Activated CD4-positive, alpha-beta T cell treated with anti-CD3 and anti-CD28 coated beads, Interleukin-2, amount 10 ng/mL, durations not matched to agents 7 days and 5 days (primary cell): ENCODE measurements at regions not wholly inside any gene's neighbourhood (a gene's known extent, or its start where the extent isn't known, plus 50 kb on each side); places are given as distances from the start of the nearest gene placed in this dataset.
"Not testable (repeated sequence)": the region's sequence is repeated elsewhere in the genome, so short reads cannot be mapped to it uniquely, and the experiment has no call there.

Experiments
- CTCF ChIA-PET: fragments of 350-600 bp; sonication (Branson Sonifier 250); formaldehyde crosslinking; loops from one replicate; lab custom pipeline; 2021; ENCODE audit warnings: antibody characterized with exemption; lab: Charles Lee
- POLR2A ChIA-PET: fragments of 350-600 bp; sonication (Branson Sonifier 250); formaldehyde crosslinking; loops from one replicate; lab custom pipeline; 2021; ENCODE audit warnings: antibody characterized with exemption; lab: Charles Lee
- DNase-seq: peaks from one replicate; pipeline ENCODE4 v3.0.0-alpha.2; 2020
- H3K27ac Mint-ChIP-seq: one replicate; pipeline ENCODE4 v1.8.0; 2021; ENCODE audit warnings: mild to moderate bottlenecking, moderate library complexity, mixed read lengths
- H3K27me3 Mint-ChIP-seq: one replicate; pipeline ENCODE4 v1.8.0; 2021; ENCODE audit warnings: mixed read lengths
- H3K36me3 Mint-ChIP-seq: one replicate; pipeline ENCODE4 v1.8.0; 2021; ENCODE audit warnings: low read depth, mixed read lengths
- H3K4me1 Mint-ChIP-seq: one replicate; pipeline ENCODE4 v1.8.0; 2021; ENCODE audit warnings: mixed read lengths
- H3K4me3 Mint-ChIP-seq: one replicate; pipeline ENCODE4 v1.8.0; 2021; ENCODE audit warnings: mild to moderate bottlenecking, moderate library complexity, mixed read lengths
- H3K9me3 Mint-ChIP-seq: one replicate; pipeline ENCODE4 v1.8.0; 2021; ENCODE audit warnings: mixed read lengths

DNA sequence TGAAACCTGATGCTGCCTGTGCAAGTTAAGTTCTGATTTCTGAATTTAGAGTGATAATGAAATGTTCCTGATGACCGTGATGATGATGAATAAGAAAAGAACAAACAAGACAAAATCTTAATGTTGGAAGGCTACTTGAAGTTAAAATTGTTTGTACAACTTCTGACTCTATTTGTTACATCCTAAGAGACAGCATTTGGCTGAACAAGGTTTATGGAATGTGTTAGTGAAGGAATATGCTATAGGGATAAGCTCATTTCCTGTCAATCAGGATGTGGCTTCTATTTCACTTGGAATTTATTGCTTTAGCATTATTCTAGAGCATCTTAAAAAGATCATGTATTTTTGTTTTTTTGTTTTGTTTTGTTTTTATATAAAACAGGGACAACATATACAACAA is 267.5 kb downstream of the FAT4 start:
- Mint-ChIP-seq H3K36me3 (no peaks in the 10 kb centered on the region), H3K4me1 (no peaks in the 10 kb centered on the region), H3K27me3 (no peaks in the 10 kb centered on the region), H3K9me3 (no peaks in the 10 kb centered on the region), H3K27ac (no peak overlapping the region), H3K4me3 (no peak overlapping the region)
- DNase-seq: no peak
- POLR2A ChIA-PET: no interaction called here
- CTCF ChIA-PET: no interaction called here

DNA sequence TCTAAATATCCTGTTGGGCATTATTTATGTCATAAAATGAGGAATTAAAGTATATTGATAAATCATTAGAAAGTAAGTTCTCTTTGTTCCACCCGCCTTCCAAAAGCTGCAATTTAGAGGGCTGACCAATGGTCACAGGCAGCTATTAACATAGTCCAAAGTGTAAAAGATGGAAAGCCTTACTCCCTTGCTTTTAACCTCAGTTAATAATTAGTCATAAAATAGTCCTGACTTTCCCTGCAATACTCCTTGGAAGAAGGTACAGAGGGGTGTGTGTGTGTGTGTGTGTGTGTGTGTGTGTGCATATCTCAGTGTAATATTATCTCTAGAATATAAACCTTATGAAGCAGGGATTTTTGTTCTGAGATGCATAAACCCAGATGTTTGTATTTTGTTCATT is 275.4 kb downstream of the FAT4 start:
- ChIA-PET CTCF (no interaction called here), POLR2A (no interaction called here)
- Mint-ChIP-seq H3K27ac (no peak overlapping the region), H3K27me3 (no peaks in the 10 kb centered on the region), H3K4me3 (no peak overlapping the region), H3K4me1 (no peaks in the 10 kb centered on the region), H3K36me3 (no peaks in the 10 kb centered on the region), H3K9me3 (no peaks in the 10 kb centered on the region)
- DNase-seq: no peak

DNA sequence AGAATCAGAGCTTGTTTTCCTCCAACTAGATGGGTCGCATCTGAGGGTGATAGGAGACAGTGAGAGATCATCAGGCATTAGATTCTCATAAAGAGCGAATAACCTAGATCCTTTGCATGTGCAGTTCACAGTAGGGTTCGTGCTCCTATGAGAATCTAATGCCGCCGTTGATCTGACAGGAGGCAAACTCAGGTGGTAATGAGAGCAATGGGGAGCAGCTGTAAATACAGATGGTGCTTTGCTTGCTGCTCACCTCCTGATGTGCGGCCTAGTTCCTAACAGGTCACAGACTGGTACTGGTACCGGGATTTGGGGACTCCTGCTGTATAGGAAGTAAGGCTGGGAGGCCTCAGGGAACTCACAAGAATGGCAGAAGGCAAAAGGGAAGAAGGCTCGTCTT is 276.5 kb downstream of the FAT4 start:
- H3K36me3 Mint-ChIP-seq: no peaks in the 10 kb centered on the region
- POLR2A ChIA-PET: no interaction called here
- no peak overlapping the region for H3K27ac Mint-ChIP-seq
- H3K4me1 Mint-ChIP-seq: no peaks in the 10 kb centered on the region
- CTCF ChIA-PET: no interaction called here
- DNase-seq: no peak
- H3K9me3 Mint-ChIP-seq: no peaks in the 10 kb centered on the region
- no peaks in the 10 kb centered on the region for H3K27me3 Mint-ChIP-seq
- H3K4me3 Mint-ChIP-seq: no peak overlapping the region

DNA sequence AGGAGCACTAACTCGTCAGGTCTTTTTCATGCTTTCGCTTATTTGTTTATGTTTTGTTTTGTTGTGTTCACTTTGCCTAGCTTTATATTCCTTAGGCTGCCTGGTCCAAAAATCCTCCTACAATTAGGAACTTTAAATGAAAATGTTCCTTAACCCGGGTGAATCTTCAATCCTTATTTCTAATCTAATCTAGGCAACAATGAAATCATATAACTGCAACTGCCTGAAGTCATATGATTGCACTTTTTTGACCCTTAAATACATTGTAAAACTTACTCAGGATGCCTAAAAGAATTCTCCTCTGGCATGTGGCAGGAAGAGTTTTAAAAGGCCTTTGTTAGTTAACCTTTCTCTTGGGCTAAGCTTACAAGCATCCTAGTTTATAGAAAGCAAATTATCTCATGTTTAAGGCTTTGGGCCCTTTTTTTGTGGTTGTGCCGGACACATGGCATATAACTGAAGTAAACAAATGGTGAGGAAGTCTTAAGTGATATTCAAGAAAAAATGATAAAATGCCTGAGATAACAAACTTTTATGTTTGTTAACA is 279.4 kb downstream of the FAT4 start:
- ChIA-PET CTCF (no interaction called here), POLR2A (no interaction called here)
- Mint-ChIP-seq H3K36me3 (no peaks in the 10 kb centered on the region), H3K4me3 (no peak overlapping the region), H3K4me1 (no peaks in the 10 kb centered on the region), H3K9me3 (no peaks in the 10 kb centered on the region), H3K27me3 (no peaks in the 10 kb centered on the region), H3K27ac (no peak overlapping the region)
- DNase-seq: no peak

DNA sequence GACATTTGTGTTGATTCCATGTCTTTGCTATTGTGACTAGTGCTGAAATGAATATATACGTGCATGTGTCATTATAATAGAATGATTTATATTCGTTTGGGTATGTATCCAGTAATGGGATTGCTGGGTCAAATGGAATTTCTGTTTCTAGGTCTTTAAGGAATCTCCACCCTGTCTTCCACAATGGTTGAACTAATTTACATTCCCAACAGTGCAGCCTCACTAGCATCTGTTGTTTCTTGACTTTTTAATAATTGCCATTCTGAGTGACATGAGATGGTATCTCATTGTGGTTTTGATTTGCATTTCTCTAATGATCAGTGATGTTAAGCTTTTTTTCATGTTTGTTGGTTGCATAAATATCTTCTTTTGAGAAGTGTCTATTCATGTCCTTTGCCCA is 291.2 kb downstream of the FAT4 start:
- H3K9me3 Mint-ChIP-seq, CTCF ChIA-PET, H3K36me3 Mint-ChIP-seq, H3K27me3 Mint-ChIP-seq, H3K4me3 Mint-ChIP-seq, POLR2A ChIA-PET, H3K27ac Mint-ChIP-seq, DNase-seq, H3K4me1 Mint-ChIP-seq: not testable (repeated sequence)

DNA sequence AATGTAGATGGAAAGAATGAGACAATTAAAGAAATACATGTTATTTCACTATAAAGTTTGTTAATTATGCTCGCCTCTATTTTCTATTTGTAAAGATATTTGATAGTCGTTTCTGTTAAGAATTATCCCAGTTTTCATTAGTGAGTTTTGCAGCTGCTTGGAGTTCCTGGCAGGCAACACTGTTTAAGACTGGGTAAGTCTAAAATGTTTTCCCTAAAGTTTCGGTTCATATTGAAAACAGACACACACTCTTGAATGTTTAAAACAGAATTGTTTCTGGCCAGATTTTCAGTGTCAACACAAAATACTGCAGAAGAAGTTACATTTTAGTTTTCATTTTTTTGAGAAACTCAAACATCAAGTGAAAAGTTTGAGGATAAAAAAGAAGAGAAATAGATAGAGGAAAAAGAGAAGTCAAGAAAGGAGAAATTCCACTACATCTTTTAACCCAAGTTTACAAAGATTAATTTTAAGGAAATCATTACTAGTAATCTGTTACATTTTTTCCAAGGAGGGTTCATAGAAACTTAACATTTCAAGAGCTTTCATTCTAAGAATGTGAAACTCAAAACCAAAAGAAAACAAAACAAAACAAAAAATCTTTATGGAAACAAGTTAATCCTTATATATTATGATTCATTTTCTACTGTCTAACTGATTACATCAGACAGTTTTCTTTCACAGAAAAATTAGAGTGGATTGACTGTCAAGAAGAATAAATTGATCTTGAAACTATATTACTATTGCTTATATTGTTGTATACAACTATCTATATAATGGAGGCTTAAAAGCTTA is 305.5 kb downstream of the FAT4 start:
- Mint-ChIP-seq H3K9me3 (no peaks in the 10 kb centered on the region), H3K4me1 (no peaks in the 10 kb centered on the region), H3K27ac (no peak overlapping the region), H3K36me3 (no peaks in the 10 kb centered on the region), H3K27me3 (no peaks in the 10 kb centered on the region), H3K4me3 (no peak overlapping the region)
- DNase-seq: no peak
- ChIA-PET POLR2A (no interaction called here), CTCF (no interaction called here)

DNA sequence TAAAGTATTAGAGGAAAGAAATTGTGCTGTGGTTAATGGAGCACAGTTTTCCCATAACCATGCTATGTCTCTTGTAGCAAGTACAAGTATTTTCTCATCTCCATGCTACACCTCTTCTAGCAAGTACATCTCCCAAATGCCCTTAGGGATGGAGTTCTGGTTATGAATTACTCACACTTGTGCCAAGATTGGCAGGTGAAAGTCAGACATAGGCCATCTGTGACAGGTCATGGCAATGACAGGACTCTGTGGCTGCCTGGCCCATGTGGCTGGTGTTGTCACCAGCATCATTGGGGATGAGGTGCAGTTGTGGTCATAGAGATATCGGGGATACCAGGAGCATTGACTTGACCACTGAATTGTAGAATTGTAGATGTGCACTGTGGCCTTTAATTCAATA is 310.2 kb downstream of the FAT4 start:
- H3K4me1 Mint-ChIP-seq: no peaks in the 10 kb centered on the region
- H3K27me3 Mint-ChIP-seq: no peaks in the 10 kb centered on the region
- no peaks in the 10 kb centered on the region for H3K9me3 Mint-ChIP-seq

DNA sequence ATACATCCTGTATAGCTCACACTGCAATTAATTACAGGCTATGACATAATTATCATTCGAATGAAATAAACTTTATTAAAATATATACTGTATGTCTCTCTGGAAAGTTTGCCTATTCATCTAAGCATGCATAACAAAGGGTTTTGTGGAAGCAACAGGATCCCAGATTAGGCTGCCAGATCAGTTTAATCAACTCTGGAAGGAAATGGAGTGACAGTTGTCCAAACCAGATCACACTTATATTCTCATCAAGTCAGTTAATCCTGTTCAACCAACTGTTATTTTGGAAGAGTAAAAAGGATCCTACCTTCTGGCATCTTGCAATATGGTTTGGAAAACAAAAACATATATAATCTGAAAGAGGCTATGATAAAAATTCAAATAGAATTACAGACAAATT is 312.2 kb downstream of the FAT4 start:
- Mint-ChIP-seq H3K9me3 (no peaks in the 10 kb centered on the region), H3K27ac (no peak overlapping the region), H3K27me3 (no peaks in the 10 kb centered on the region), H3K4me1 (no peaks in the 10 kb centered on the region), H3K36me3 (no peaks in the 10 kb centered on the region), H3K4me3 (no peak overlapping the region)
- no peak for DNase-seq
- ChIA-PET POLR2A (no interaction called here), CTCF (no interaction called here)

More for the DNA sequence above, 310.2 kb downstream of the FAT4 start:
- H3K36me3 Mint-ChIP-seq: no peaks in the 10 kb centered on the region
- no peak for DNase-seq
- no peak overlapping the region for H3K4me3 Mint-ChIP-seq
- CTCF ChIA-PET: no interaction called here
- POLR2A ChIA-PET: no interaction called here
- H3K27ac Mint-ChIP-seq: no peak overlapping the region

DNA sequence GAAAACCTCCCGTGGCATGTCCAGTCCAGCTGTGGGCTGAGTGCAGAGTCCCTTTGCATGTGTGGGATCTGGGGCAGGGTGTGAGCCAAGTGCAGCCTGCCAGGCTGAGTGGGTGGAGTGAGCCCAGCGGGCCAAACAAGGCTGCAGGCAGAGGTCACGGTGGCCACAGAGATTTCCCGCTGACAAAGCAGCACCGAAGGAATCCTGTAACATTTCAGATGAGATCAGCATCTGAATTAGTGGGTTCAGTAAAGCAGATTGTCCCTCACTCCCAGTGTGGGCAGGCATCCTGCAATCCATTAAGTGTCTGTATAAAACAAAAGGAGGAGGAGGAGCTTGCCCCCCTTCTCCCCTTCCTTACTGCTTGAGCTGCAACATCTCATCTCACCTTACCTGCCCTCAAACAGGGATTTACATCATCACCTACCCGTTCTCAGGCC is 324.4 kb downstream of the FAT4 start:
- Mint-ChIP-seq H3K4me3 (no peak overlapping the region), H3K9me3 (no peaks in the 10 kb centered on the region), H3K27me3 (no peaks in the 10 kb centered on the region), H3K27ac (no peak overlapping the region), H3K36me3 (no peaks in the 10 kb centered on the region), H3K4me1 (no peaks in the 10 kb centered on the region)
- ChIA-PET POLR2A (no interaction called here), CTCF (interaction anchor here (1.3 kb wide), 1 partner anchor 9 kb away, joined by 3 read pairs; no protein-coding TSS in a partner anchor)
- DNase-seq: no peak

DNA sequence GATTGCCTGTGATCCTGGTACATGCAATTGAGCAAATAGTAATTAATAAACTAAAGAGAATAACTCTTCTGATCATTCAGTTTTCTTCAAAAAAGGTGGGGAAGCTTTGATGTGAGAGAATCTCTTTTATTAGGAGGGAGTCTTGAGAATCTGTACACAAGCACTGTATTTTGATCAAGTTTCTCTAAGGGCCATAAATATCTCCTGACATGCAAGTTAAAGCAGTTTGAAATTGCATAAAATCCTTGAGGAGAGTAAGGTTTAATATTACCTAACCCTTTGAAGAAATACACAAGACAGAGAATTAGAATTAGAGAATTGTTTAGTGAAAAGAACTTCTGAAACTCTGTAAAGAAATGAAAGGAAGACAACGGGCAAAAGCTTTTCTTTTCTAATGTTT is 326.9 kb downstream of the FAT4 start:
- H3K9me3 Mint-ChIP-seq: no peaks in the 10 kb centered on the region
- H3K27me3 Mint-ChIP-seq: no peaks in the 10 kb centered on the region
- no peak overlapping the region for H3K27ac Mint-ChIP-seq
- POLR2A ChIA-PET: no interaction called here
- CTCF ChIA-PET: no interaction called here
- H3K36me3 Mint-ChIP-seq: no peaks in the 10 kb centered on the region
- DNase-seq: no peak
- H3K4me3 Mint-ChIP-seq: no peak overlapping the region
- H3K4me1 Mint-ChIP-seq: no peaks in the 10 kb centered on the region

DNA sequence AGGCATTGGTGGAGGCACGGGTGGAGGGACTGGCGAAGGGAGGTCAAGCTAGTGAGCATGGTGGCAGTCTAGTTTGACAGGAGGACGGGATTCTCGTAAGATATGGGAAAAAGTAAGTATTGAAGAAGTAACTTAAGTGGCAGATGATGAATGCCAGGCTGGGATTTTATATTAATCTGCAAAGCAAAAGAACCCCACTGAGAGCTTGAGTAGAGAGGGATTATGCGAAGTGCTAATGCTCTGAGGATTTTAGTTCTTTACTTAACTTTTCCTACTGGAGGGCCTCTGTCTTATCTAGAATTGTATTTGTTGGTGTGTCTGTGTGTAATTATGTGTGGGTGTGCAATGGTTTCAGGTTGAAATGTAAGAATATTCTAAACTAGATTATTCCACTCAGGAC is 327.9 kb downstream of the FAT4 start:
- no peak for DNase-seq
- Mint-ChIP-seq H3K9me3 (no peaks in the 10 kb centered on the region), H3K4me1 (no peaks in the 10 kb centered on the region), H3K27ac (no peak overlapping the region), H3K27me3 (no peaks in the 10 kb centered on the region), H3K4me3 (no peak overlapping the region), H3K36me3 (no peaks in the 10 kb centered on the region)
- ChIA-PET CTCF (no interaction called here), POLR2A (no interaction called here)

DNA sequence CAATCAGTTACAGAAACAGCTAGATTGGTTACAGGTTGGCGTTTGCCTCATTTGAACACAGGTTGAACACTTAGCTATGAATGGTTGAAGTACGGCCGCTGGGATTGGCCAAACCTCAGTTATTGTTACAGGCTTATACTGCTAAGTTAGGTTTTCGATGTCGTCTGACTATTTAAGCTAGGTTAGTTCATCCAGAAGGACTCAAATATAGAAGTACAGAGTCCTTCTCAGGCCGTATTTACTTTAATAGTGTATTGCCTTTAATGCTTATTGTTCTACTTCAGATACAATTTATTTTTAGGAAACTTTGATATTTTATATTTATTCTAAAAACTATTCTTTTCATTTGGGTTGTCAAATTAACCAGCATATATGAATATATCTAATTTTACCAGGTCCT is 334.7 kb downstream of the FAT4 start:
- ChIA-PET POLR2A (no interaction called here), CTCF (no interaction called here)
- DNase-seq: no peak
- H3K4me1 Mint-ChIP-seq: no peaks in the 10 kb centered on the region
- H3K9me3 Mint-ChIP-seq: peaks cover 3% of the 10 kb centered on the region
- H3K36me3 Mint-ChIP-seq: no peaks in the 10 kb centered on the region
- H3K27ac Mint-ChIP-seq: no peak overlapping the region
- no peaks in the 10 kb centered on the region for H3K27me3 Mint-ChIP-seq
- no peak overlapping the region for H3K4me3 Mint-ChIP-seq

DNA sequence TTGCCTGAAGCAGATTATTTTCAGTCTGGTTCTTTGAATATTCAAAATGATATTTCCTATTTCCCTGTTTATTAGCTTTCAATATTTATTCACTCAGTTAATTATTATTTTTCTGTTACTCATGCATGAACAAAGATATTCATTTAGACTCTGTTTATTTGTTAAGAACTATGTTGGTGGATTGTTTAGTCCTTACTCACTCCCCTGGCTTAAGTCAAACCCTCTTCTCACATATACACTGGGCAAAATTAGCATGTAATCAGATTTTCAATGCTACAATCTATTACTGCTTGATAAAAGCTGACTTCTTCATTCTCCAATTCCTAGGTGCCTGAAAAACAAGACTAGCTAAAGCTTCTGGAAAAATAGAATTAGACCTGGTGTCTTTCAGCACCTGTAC is 335.8 kb downstream of the FAT4 start:
- no peaks in the 10 kb centered on the region for H3K36me3 Mint-ChIP-seq
- H3K27me3 Mint-ChIP-seq: no peaks in the 10 kb centered on the region
- ChIA-PET CTCF (no interaction called here), POLR2A (no interaction called here)
- no peak for DNase-seq
- H3K9me3 Mint-ChIP-seq: peaks cover 3% of the 10 kb centered on the region
- H3K27ac Mint-ChIP-seq: no peak overlapping the region
- no peaks in the 10 kb centered on the region for H3K4me1 Mint-ChIP-seq
- H3K4me3 Mint-ChIP-seq: no peak overlapping the region
